HG02763 (cell line): ENCODE measurements at regions not wholly inside any gene's neighbourhood (a gene's known extent, or its start where the extent isn't known, plus 50 kb on each side); places are given as distances from the start of the nearest gene placed in this dataset.

Source experiments
- ATAC-seq: cut with Tn5 transposase; IDR thresholded peaks from one replicate; pipeline ENCODE4 v1.9.1; 2021; ENCODE audit warnings: mild to moderate bottlenecking, moderate library complexity; ENCODE audit not compliant: unreplicated experiment

DNA sequence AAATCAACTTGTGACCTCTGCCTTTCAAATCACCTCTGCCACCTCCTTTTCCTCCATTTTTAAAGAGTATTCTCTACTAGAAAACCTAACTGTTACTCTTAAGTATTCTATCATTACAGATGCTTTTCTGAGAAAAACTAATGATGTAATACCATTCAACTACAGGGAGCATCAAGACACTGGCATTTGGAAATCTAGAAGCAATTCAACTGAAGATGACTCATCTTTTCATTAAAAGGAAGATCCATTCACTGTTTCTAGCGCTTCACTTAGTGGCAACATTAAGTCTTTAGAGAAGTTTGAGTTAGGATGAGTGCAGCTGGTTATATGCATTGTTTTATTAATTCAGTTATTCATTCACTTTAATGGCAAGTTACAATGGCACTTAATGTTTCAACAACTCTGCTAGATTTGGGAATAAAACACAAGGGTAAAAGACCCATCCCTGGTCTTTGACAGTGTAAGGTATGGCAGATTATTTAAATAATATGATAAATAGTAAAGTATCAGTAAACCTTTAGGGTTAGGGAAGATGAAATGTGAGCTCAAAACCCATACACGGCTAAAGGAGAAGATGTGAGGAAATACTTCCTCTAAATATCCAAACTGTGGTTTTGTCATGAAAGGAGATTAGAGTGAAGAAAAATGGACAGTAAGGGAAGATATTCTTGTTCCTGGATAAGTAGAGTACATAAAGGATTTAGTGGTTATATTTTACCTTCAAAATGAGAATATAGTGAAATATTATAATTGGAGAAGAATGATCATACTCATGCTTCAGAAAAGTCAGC is 61.7 kb downstream of the KCNJ2 start:
- no peak for ATAC-seq

DNA sequence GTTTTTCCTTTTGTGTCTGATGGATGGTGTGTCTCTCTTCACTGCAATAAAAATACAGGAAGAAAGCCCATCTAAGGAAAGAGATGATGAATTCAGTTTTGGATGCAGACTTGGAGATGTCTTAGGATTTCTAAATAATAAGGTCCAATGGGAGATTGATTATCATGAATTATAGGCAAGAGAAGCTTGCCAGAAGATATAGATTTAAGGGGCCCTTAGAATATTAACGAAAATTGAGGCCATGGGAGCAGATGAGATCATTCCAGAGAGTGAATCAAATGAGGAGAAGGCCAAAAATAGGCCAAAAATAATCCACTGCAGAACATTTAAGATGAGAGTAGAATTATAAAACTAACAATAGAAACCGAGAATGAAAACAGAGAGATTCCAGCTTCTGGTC is 63.1 kb downstream of the KCNJ2 start:
- no peak for ATAC-seq

DNA sequence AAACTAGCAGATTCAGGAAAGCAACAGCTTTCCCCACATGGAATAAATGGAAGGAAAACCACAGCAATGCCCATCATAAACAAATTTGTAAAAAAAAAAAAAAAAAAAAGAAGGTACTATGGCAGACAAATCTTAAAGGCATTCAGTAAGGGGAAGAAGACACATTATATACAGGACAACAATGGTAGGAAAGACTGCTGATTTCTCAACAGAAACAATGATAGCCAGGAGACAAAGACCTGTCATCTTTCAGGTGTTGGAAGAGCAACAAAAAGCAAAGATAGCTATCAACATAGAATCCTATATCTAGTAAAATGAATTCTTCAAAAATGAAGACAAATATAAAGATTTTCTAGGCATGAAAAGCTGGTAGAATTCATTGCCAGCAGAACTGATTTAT is 65.9 kb downstream of the KCNJ2 start:
- ATAC-seq: no peak

DNA sequence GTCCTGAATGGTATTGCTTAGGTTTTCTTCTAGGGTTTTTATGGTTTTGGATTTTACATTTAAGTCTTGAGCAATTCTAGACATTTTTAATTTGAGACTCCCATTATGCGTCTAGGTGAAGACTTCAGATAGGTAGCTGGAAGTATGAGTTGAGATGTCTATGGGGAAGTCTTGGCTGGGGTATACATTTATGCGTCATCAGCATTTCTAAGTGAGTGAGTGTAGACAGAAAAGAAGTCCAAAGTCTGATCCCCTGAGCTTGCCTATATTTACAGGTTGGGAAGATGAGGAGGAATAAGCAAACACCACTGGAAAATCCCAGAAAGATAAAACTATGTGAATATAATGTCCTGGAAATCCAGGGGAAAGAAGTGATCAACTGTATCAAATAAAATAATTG is 68.9 kb downstream of the KCNJ2 start:
- no peak for ATAC-seq

DNA sequence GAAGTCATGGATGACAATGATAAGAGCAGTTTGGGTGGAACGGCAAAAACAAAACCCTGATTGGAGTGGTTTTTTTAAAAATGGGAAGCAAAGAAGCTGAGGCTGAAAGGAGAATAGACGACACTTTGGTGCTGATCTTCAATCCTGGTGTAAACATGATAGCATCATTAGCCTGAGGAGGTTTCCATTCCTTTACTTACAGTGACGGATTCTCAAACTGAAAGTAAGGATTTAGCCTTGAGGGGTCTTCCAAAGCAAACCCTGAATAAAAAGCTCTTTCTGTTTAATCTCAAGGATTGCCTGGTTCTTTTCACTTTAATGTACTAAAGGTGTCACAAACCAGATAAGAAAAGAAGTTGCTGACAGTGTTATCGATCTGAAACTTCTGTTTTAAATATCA is 69.3 kb downstream of the KCNJ2 start:
- ATAC-seq: no peak

DNA sequence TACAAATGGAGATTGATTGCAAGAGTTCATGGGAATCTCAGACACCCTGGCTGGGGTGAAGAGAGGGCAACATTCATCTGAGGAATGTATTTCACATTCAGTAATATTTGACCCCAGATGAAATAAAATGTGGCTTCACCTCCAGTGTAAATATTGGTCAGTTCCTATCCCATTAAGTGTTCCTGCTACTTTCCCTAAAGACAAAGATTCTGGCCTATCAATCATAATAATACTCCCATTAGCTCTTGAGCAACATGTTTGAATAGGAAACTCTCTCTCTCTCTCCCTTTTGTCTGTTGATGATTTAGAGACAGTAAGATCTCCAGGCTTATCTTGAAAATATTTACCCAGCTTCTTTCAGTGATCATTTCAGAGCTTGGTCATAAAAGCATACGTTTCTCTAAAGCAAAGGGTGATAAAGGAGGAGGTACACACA is 70.1 kb downstream of the KCNJ2 start:
- ATAC-seq: no peak

DNA sequence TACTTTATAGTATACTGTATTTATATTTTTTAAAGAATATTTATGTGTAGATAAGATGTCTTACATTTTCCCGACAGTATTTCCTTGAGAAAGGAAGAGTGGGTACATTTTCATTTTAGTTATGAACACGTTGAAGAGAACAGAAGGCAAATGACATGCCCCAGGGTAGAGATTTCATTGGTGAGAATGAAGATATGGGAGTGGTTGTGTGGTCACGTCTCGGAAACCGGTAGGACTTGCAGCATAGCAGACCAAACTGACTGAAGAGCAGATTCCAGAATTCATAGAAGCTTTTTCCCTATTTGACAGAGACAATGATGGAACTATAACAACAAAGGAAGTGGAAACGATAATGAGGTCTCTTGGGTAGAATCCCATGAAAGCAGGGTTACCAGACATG is 71.7 kb downstream of the KCNJ2 start:
- no peak for ATAC-seq

DNA sequence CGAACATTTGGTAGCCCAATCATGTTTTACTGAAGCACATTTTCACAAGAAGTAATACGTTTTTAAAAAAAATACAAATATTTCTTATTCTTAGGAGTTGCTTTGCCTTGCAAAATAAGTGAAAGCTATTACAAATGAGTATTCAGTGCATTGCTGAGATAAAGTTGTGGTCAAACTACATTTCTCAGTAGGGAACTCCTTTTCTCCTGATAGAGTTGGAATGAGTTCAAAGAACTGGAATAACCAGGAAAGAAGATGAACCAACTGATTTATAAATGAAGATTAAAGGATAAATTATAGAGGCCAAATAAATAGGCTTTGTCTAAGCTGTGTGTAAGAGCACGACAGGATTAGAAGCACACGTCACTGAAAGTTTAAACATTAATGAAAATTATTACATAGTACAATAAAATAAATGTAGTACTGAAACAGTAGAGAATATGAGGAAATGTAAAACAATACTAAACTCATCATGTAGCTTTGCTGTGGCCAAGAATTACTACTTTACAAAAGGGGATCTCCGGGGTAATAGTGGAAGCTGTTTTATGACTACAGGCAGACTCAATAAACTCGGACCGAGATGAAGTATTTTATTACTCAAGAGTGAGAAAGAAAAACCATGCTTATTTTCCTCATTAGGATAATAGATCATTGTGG is 73.6 kb downstream of the KCNJ2 start:
- ATAC-seq: no peak

DNA sequence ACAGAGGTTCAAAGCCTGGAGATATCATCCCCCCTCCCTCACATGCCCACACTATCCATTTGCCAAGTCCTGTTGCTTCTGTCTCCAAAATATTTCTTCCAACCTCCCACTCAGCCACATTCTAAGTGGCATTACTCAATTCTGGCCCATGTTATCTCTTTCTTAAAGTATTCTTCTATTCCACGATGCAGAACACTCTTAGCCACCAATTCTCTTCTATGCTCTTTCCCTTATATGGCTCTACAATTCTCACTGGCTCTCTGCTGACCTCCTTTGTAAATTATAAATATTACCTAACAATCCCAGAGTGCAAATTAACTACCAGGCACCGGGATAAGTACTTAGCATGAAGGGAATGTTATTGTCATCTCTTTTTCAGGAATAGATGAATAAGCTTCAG is 82.4 kb downstream of the KCNJ2 start:
- ATAC-seq: no peak

DNA sequence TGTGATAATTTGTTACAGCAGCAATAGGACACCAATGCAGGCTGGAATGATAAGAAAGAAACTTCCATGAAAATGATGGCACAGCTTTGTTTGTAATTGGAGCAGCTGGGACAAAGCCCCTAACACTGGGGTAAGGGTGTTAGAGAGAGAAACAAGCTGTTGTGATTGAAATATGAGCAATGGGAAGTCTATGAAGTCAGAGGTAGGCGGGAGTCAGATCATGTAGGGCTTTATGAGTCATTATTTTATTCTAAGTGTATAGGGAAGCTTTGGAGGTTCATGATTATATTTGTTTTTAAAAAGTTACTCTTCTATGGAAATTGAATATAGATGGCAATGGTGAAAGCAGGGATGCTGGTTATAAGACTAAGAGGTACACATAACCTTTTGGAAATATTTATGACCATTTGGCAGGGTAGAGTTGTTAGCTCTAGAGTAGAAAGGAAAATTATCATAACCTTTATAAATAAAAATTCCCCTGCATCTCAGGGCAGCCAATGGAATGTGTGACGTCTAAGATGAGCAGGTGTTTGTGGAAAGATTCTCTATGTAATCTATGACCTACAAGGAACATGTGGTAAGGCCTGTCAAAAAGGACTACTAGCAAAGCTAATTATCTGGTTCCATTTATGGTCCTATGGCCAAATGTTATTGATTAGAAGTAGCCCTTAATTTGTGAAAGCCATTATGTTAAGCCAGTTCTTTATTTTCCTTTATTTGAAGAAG is 85.6 kb downstream of the KCNJ2 start:
- no peak for ATAC-seq

DNA sequence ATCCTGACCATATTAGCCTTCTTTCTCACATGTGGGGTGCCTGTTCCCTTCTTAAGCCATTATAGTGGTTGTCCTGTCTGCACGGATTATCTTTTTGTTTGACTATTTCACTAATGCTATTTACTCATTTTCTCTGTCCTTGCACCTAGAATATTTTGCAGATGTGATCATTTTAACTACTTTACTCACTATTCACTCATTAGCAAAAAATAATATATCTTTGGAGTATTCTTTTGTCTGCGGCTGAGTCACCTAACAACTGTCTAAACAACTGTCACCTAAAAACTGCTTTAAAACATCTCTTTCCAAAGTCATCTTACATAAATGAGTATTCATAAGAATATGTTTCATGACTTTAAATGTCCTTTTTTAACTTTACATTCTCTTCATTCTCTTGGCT is 87.4 kb downstream of the KCNJ2 start:
- ATAC-seq: no peak

DNA sequence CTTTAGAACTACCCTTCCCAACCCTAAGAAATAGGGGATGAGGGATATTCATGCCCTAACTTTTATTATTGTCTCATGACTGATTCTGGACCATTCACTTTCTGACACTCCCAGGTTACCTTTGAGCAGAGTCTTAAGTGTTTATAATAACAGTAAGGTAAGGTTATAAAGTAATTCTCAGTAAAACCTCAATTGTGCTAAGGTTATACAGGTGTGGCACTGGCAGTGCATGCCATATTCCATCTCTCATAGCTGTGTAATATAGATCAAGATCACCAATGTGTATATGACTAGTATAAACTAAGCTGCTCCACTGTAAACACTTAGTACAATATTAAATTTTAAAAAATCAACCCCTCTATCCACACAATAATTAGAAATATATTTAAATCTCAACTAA is 89.1 kb downstream of the KCNJ2 start:
- ATAC-seq: no peak

DNA sequence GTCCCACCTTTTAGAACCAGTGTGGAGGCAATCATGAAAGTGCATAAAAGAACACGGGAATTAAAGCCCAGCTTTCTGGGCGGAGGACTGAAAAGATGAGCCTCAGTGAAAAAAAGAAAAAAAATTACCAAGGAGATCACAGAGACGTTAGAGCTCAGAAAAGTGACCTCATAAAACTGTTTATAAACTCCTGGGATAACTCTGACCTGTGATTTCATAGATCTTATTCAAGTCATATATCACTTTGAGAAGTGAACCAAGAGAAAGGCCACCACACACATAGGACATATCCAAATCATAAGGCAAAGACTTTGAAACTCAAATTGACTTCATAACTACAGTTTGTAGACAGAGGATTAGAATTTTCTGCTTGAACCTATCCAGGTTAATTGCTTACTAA is 90.1 kb downstream of the KCNJ2 start:
- ATAC-seq: no peak

DNA sequence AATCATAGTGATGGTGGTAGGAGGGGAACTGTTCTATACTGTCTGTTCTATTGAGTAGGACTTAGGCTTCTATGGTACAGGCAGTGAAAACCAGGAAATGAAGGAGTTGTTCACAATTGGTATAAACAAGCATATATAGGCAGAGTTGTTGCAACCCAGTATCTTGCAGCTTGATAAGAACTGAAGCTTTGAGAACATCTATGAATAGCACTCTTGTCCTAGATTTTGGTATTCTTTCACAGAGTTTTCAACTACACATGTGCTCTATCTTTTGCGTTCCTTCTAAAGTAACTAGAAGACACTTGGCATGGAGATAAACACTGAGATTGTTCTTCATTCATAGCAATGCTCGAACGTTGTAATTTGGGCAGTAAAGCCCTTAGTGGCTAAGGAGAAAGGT is 91.8 kb downstream of the KCNJ2 start:
- ATAC-seq: no peak

DNA sequence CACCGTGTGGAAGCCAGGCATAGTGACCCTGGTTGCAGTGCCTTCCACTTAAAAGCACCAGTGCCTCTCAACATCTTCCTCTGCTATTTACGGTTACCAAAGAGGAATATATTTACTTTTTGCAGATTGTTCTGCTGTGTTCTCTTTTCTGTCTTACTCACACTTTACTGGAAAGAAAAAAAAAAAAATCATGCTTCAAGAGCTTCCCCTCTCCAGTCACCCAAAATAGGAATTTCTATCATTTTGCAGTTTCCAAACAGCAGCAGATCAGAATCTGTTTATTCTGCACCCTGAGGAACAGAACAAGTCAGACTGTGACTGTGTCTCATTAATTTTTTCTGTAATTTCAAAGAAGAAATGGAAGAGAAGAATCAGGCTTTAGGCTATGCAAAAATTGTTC is 96.1 kb downstream of the KCNJ2 start:
- ATAC-seq: no peak

DNA sequence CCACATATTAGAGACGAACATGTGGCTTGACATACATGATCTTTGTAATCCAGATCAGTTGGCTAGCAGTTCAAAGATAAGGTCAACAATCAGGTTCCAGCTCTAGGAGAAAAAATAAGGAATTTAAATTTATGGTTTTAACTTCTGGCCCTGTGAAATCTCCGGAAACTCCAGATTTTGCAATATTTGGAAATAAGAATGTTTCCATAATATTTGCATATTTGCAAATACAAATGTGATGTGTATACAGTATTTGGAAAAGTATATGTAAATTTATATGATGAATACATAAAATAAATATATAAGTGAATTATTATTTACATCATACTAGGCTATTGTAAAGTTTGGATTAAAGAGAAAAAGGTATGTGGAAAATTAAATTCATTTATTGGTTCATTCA is 97.1 kb downstream of the KCNJ2 start:
- no peak for ATAC-seq

DNA sequence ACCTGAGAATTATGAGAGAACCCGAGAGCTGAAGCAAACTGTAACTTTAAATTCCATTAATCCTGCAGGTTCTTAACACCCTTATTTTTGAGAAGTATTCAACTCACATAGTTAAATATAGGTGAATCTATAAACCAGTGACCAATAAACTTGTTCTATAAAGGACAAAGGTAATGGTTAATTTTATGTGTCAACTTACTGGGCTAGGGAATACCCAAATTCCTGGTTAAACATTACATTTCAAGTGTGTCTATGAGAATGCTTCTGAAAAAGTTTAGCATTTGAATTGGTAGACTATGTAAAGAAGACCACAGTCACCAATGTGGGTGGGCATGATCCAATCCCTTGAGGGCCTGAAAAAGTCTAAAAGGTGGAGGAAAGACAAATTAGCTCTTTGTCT is 99.1 kb downstream of the KCNJ2 start:
- no peak for ATAC-seq

DNA sequence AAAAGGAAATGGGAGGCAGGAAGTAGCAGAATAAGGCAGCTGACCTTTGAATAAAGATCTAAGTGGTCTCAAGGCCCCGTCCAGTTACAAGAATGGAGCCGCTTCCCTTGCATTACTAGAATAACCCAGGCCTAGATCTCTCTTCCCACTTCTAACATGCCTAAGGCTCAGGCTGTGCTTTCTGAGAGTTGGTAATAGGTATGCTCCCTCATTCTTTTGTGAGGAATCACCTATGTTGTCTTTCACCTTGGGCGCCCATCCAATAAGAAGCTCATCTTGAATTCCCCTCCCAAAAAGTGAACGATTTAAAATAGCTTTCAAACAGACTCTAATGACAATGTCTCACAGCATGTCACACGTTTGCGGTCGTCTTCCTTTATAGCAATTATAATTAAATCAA is 101.2 kb downstream of the KCNJ2 start:
- ATAC-seq: no peak

DNA sequence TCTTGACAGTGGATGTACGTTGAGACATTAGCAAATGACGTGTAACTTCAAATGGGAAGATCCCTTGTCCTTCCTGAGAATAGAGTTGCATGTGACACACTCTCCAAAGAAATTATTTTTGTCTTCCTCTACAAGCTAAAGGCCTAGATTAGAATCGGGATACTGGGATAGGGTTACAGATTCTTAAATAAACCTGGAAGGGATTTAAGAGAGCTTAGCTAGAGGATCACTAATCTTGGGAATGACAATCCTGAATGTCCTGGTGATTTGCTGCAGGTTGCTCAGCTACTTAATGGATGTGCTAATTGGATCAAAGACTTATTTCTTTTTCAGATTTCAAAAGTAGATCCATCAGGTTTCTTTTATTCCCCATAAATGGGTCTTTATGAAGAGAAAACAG is 101.9 kb downstream of the KCNJ2 start:
- ATAC-seq: no peak

DNA sequence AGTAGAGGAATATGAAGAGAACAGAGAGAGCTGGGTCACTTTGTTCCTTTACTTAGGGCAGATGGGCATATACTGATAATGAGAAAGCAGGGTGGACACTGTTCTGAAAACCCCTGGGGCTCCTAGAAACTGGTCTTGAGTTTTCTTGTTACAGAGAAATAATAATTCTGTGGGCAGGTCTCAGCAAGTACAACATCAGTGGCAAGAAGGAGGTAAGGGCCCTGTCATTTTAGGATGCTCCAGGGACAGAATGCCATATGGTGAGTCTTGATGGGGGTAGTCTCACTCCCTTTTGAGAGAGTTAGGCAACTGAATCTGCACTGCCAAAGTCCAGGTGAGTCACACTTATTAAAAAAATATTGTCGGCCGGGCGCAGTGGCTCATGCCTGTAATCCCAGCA is 102.3 kb downstream of the KCNJ2 start:
- ATAC-seq: no peak

DNA sequence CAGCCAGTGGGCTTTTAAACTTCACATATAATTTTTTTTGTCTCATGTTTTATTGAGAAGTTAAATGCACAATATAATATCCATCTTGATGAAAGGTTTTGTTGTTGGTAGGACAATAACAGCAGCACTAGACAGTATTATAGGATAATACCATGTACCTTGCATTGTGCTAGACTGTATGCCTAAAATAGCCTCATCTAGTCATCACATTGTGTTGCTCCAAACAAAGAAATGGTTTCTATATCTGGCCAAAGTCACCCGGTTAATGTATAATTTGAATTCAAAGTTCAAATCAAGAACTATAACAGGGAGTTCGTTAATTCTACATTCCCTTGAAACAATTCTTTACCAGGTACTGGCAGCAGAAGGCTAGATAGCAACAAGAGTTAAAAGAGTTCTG is 104.9 kb downstream of the KCNJ2 start:
- ATAC-seq: no peak

DNA sequence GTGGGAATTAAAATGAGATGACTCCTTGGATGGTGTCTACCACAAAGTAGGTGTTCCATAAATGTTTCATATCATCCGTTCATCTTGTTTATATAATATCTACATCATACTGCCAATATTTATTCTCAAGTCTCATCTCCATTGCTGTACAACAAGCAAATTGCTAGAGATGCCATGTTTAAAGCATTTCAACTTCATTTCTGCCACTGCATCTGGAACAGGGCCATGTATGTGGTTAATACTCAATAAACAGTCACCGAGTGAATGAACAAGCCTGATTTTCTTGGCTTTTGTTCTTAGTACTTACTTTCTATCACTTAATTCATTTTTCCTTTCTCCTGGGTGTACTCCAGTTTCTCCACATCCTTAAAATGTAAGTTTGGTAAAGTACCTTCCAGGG is 107.6 kb downstream of the KCNJ2 start:
- no peak for ATAC-seq
